SK-N-SH (cell line): ENCODE measurements at regions not wholly inside any gene's neighbourhood (a gene's known extent, or its start where the extent isn't known, plus 50 kb on each side); places are given as distances from the start of the nearest gene placed in this dataset.

Experiments used
- CTCF ChIA-PET: fragments of 300-600, 350-600 bp; formaldehyde crosslinking; extraction: SDS; loops from one replicate; lab custom pipeline; 2021; lab: Yijun Ruan, JAX
- POLR2A ChIA-PET: fragments of 350-600 bp; sonication (Branson Sonifier 250); formaldehyde crosslinking; extraction: SDS; loops from one replicate; lab custom pipeline; 2020; ENCODE audit warnings: antibody characterized with exemption, inconsistent platforms; lab: Yijun Ruan, JAX
- DNase-seq: peaks from one replicate; pipeline ENCODE4 v3.0.0; 2012
- H2AFZ ChIP-seq: fragments of 200-600 bp; sonication (generic); 2 replicates; pipeline ENCODE4 v1.8.1; 2016; ENCODE audit warnings: antibody characterized with exemption, mild to moderate bottlenecking, low read depth
- H3F3A ChIP-seq: fragments of 200-600 bp; sonication (generic); replicated peaks from 2 replicates; pipeline ENCODE3; 2016; ENCODE audit warnings: antibody characterized with exemption, mild to moderate bottlenecking; ENCODE audit not compliant: insufficient read depth
- H3K27ac ChIP-seq, 2 experiments: fragments of 200-500 bp in 1 of 2; fragments of 200-600 bp in 1 of 2; sonication (Bioruptor generic) in 1 of 2; sonication (generic), shearing (Covaris generic) in 1 of 2; 2 replicates each; pipeline versions ENCODE4 v1.5.1 to v1.6.1; 2014 to 2016; ENCODE audit warnings: low read depth in 2 of 2, inconsistent platforms in 1 of 2, low read length in 1 of 2, mild to moderate bottlenecking in 1 of 2, mixed read lengths in 1 of 2
- H3K27me3 ChIP-seq: fragments of 200-600 bp; sonication (generic), shearing (Covaris generic); 2 replicates; pipeline ENCODE4 v1.6.1; 2016; ENCODE audit warnings: mixed run types; ENCODE audit not compliant: insufficient read depth
- H3K36me3 ChIP-seq, 2 experiments: fragments of 200-500 bp in 1 of 2; fragments of 200-600 bp in 1 of 2; sonication (Bioruptor generic) in 1 of 2; sonication (generic) in 1 of 2; replicated peaks in 1 of 2; 2 replicates each; pipeline versions ENCODE3 to v1.5.1; 2014 to 2016; ENCODE audit warnings: low read length in 1 of 2, mild to moderate bottlenecking in 1 of 2; ENCODE audit not compliant: insufficient read depth in 2 of 2, control insufficient read depth in 1 of 2
- H3K4me1 ChIP-seq, 2 experiments: fragments of 200-500 bp in 1 of 2; fragments of 200-600 bp in 1 of 2; sonication (Bioruptor generic) in 1 of 2; sonication (generic), shearing (Covaris generic) in 1 of 2; 2 replicates each; pipeline versions ENCODE4 v1.5.1 to v1.6.1; 2014 to 2016; ENCODE audit warnings: low read depth in 1 of 2, low read length in 1 of 2, mixed run types in 1 of 2; ENCODE audit not compliant: insufficient read depth in 2 of 2, control insufficient read depth in 1 of 2
- H3K4me2 ChIP-seq: fragments of 200-600 bp; sonication (generic), shearing (Covaris generic); 2 replicates; pipeline ENCODE4 v1.6.1; 2017; ENCODE audit warnings: mixed run types
- H3K4me3 ChIP-seq, 2 experiments: fragments of 200-500 bp in 1 of 2; fragments of 200-600 bp in 1 of 2; sonication (Bioruptor generic) in 1 of 2; sonication (generic), shearing (Covaris generic) in 1 of 2; 2 replicates each; pipeline versions ENCODE4 v1.5.1 to v1.8.1; 2014 to 2016; ENCODE audit warnings: low read depth in 2 of 2, inconsistent platforms in 1 of 2, low read length in 1 of 2, mild to moderate bottlenecking in 1 of 2, mixed read lengths in 1 of 2, moderate library complexity in 1 of 2
- H3K79me2 ChIP-seq: fragments of 200-600 bp; sonication (generic); 2 replicates; pipeline ENCODE4 v1.8.1; 2017; ENCODE audit warnings: mild to moderate bottlenecking; ENCODE audit not compliant: insufficient read depth
- H3K9ac ChIP-seq: fragments of 200-600 bp; sonication (generic); 2 replicates; pipeline ENCODE4 v1.6.1; 2017; ENCODE audit warnings: mixed run types
- H3K9me2 ChIP-seq: fragments of 200-600 bp; sonication (generic); 2 replicates; pipeline ENCODE4 v1.6.1; 2017; ENCODE audit warnings: mixed run types
- H3K9me3 ChIP-seq: fragments of 200-600 bp; sonication (generic); 2 replicates; pipeline ENCODE4 v1.6.1; 2017; ENCODE audit warnings: mixed run types, mild to moderate bottlenecking, moderate library complexity
- H4K20me1 ChIP-seq: fragments of 200-600 bp; sonication (generic); 2 replicates; pipeline ENCODE4 v1.6.1; 2017; ENCODE audit warnings: mild to moderate bottlenecking, mixed run types; ENCODE audit not compliant: insufficient read depth
- CHD2 ChIP-seq: fragments of 150-350 bp; IDR thresholded peaks from 2 replicates; pipeline ENCODE4 v1.6.1; 2018; ENCODE audit warnings: low read length; ENCODE audit not compliant: partially characterized antibody
- CTCF ChIP-seq: fragments of 200-600 bp; sonication (generic); IDR thresholded peaks from 2 replicates; pipeline ENCODE4 v1.6.1; 2017; ENCODE audit warnings: antibody characterized with exemption, mild to moderate bottlenecking, moderate library complexity
- ELF1 ChIP-seq: IDR thresholded peaks from 2 replicates; pipeline ENCODE4 v1.4.0; 2012
- EP300 ChIP-seq, 2 experiments: IDR thresholded peaks; 2 replicates each; pipeline versions ENCODE4 v1.4.0 to v1.6.1; 2012; ENCODE audit warnings: borderline replicate concordance in 1 of 2, low read depth in 1 of 2, low read length in 1 of 2
- EZH2phosphoT487 ChIP-seq: fragments of 200-600 bp; sonication (generic); IDR thresholded peaks from 2 replicates; pipeline ENCODE4 v1.6.1; 2017; ENCODE audit warnings: low read depth, mixed run types, mild to moderate bottlenecking, antibody characterized with exemption, moderate library complexity, borderline replicate concordance
- FOXJ3 ChIP-seq: sonication (generic); formaldehyde crosslinking; IDR thresholded peaks from 2 replicates; pipeline ENCODE4 v1.5.1; 2020; ENCODE audit warnings: mild to moderate bottlenecking, missing genetic modification reagents
- FOXM1 ChIP-seq: IDR thresholded peaks from 2 replicates; pipeline ENCODE4 v1.4.0; 2012; ENCODE audit warnings: low read depth, mild to moderate bottlenecking
- MEF2A ChIP-seq: IDR thresholded peaks from 2 replicates; pipeline ENCODE4 v1.4.0; 2012; ENCODE audit warnings: low read depth, borderline replicate concordance
- NFIC ChIP-seq: IDR thresholded peaks from 2 replicates; pipeline ENCODE4 v1.4.0; 2012; ENCODE audit warnings: borderline replicate concordance
- PBX3 ChIP-seq: IDR thresholded peaks from 2 replicates; pipeline ENCODE4; 2012
- RCOR1 ChIP-seq: fragments of 150-350 bp; IDR thresholded peaks from 2 replicates; pipeline ENCODE4 v1.6.1; 2017; ENCODE audit warnings: antibody characterized with exemption, low read length
- RFX5 ChIP-seq: IDR thresholded peaks from 2 replicates; pipeline ENCODE4 v1.6.1; 2012; ENCODE audit warnings: mild to moderate bottlenecking, improper control_type of control experiment, low read length
- SMC3 ChIP-seq: IDR thresholded peaks from 2 replicates; pipeline ENCODE4 v1.6.1; 2012; ENCODE audit warnings: low read depth, low read length, improper control_type of control experiment
- TAF1 ChIP-seq: IDR thresholded peaks from 2 replicates; pipeline ENCODE4 v1.6.1; 2012; ENCODE audit warnings: low read depth, mild to moderate bottlenecking, low read length, moderate library complexity, borderline replicate concordance
- TCF12 ChIP-seq: IDR thresholded peaks from 2 replicates; pipeline ENCODE4 v1.4.0; 2012
- WGBS: methylation state at CpG from one replicate; pipeline ENCODE4 v1.1.6; 2017; ENCODE audit warnings: low lambda C conversion rate; 5-methylcytosine and 5-hydroxymethylcytosine counted together

GRCh38 chr4:173703021-173703420, 173.0 kb upstream of the HAND2 start:
- no peak for TF ChIP-seq EP300 (IDR thresholded peaks at IDR 0.05; ENCODE audit: borderline replicate concordance in 1 of 2, low read depth in 1 of 2, low read length in 1 of 2)
- no peak for TF ChIP-seq SMC3
- TF ChIP-seq MEF2A, result no peak
- 67% methylated on average over 4 of the region's 4 CpGs for WGBS
- no peak overlapping the region for H3K4me3 ChIP-seq
- H3K9me3 ChIP-seq, result no peaks in the 10 kb centered on the region
- no peak overlapping the region for H3K9ac ChIP-seq
- no peaks in the 10 kb centered on the region for H3K36me3 ChIP-seq
- CTCF ChIA-PET, result interaction anchor here (1.3 kb wide), 1 partner anchor 22 kb away, joined by 3 read pairs; no protein-coding TSS in a partner anchor
- DNase-seq, result no peak
- H3K9me2 ChIP-seq, result no peaks in the 10 kb centered on the region
- no peak overlapping the region for H2AFZ ChIP-seq
- POLR2A ChIA-PET, result no interaction called here
- no peak overlapping the region for H3K4me2 ChIP-seq
- H3K79me2 ChIP-seq, result no peaks in the 10 kb centered on the region
- peaks cover 0 to 9% of the 10 kb centered on the region in 2 experiments; a peak in 2 of 4 replicates for H3K4me1 ChIP-seq
- H3K27me3 ChIP-seq, result no peaks in the 10 kb centered on the region
- H4K20me1 ChIP-seq, result no peaks in the 10 kb centered on the region
- no peaks in the 10 kb centered on the region for H3F3A ChIP-seq
- H3K27ac ChIP-seq, result no peak overlapping the region

DNA sequence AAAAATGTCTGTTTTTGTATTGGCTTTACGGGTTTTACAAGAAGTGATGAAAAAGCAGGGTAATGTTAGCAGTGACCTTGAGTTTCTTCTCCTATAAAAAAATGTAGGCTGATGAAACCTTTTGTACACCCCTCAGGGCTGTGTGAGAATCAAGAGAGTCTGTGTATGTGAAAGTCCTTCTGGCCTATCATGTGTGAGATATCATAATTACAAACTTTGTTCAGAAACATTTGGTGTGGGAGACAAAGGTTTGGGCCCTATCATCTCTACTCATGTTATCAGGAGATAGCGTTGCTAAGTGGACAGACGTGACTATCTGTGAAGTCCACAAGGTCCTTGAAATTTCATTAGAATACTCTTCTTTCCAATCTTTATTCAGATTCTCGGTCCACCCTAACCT, 170.6 kb upstream of the HAND2 start:
- no peak overlapping the region for H3K4me3 ChIP-seq
- no peaks in the 10 kb centered on the region for H3K79me2 ChIP-seq
- no peak overlapping the region for H3K9ac ChIP-seq
- no peaks in the 10 kb centered on the region for H3K27me3 ChIP-seq
- no peaks in the 10 kb centered on the region for H3K9me3 ChIP-seq
- no peaks in the 10 kb centered on the region for H3K36me3 ChIP-seq
- H3K4me2 ChIP-seq, result no peak overlapping the region
- H2AFZ ChIP-seq, result no peak overlapping the region
- H3K27ac ChIP-seq, result no peak overlapping the region
- TF ChIP-seq FOXJ3 (CRISPR knock-in tag) (no peak), RCOR1 (no peak), CTCF (no peak), TCF12 (no peak), CHD2 (no peak), FOXM1 (no peak)
- no peaks in the 10 kb centered on the region for H3F3A ChIP-seq
- WGBS, result 94% methylated on average over 4 of the region's 4 CpGs
- H3K4me1 ChIP-seq, result peaks cover 0 to 9% of the 10 kb centered on the region in 2 experiments; a peak in 2 of 4 replicates
- no peak for DNase-seq
- ChIA-PET CTCF (interaction anchor here (1.0 kb wide), 1 partner anchor 8 kb away, joined by 3 read pairs; no protein-coding TSS in a partner anchor), POLR2A (no interaction called here)
- H3K9me2 ChIP-seq, result no peaks in the 10 kb centered on the region
- no peaks in the 10 kb centered on the region for H4K20me1 ChIP-seq

- ChIA-PET POLR2A (no interaction called here), CTCF (interaction anchor here (0.6 to 1.0 kb wide), 2 partner anchors 9 to 51 kb away, joined by 3 read pairs; no protein-coding TSS in a partner anchor)
- Histone ChIP-seq H3K9me2 (no peaks in the 10 kb centered on the region), H4K20me1 (no peaks in the 10 kb centered on the region), H3K4me3 (no peak overlapping the region), H3K27ac (no peak overlapping the region), H3F3A (no peaks in the 10 kb centered on the region), H2AFZ (no peak overlapping the region), H3K9me3 (no peaks in the 10 kb centered on the region), H3K79me2 (no peaks in the 10 kb centered on the region), H3K4me1 (peaks cover 0 to 9% of the 10 kb centered on the region in 2 experiments; a peak in 2 of 4 replicates), H3K36me3 (no peaks in the 10 kb centered on the region), H3K9ac (no peak overlapping the region), H3K27me3 (no peaks in the 10 kb centered on the region), H3K4me2 (no peak overlapping the region)
- no peak for DNase-seq
- 96% methylated on average over 2 of the region's 2 CpGs for WGBS
- TF ChIP-seq PBX3 (no peak), RCOR1 (no peak), EZH2phosphoT487 (no peak), TAF1 (no peak), NFIC (no peak), CHD2 (no peak), ELF1 (no peak), RFX5 (no peak), EP300 (IDR thresholded peaks at IDR 0.05; ENCODE audit: borderline replicate concordance in 1 of 2, low read depth in 1 of 2, low read length in 1 of 2) (no peak), SMC3 (no peak)
Measured at GRCh38 chr4:173699841-173700475, 169.9 kb upstream of the HAND2 start.
